HG03196 (cell line): ENCODE measurements at regions not wholly inside any gene's neighbourhood (a gene's known extent, or its start where the extent isn't known, plus 50 kb on each side); places are given as distances from the start of the nearest gene placed in this dataset.
"Not testable (repeated sequence)": the region's sequence is repeated elsewhere in the genome, so short reads cannot be mapped to it uniquely, and the experiment has no call there.

Source experiments
- ATAC-seq: cut with Tn5 transposase; IDR thresholded peaks from one replicate; pipeline ENCODE4 v1.9.1; 2021; ENCODE audit not compliant: unreplicated experiment

DNA sequence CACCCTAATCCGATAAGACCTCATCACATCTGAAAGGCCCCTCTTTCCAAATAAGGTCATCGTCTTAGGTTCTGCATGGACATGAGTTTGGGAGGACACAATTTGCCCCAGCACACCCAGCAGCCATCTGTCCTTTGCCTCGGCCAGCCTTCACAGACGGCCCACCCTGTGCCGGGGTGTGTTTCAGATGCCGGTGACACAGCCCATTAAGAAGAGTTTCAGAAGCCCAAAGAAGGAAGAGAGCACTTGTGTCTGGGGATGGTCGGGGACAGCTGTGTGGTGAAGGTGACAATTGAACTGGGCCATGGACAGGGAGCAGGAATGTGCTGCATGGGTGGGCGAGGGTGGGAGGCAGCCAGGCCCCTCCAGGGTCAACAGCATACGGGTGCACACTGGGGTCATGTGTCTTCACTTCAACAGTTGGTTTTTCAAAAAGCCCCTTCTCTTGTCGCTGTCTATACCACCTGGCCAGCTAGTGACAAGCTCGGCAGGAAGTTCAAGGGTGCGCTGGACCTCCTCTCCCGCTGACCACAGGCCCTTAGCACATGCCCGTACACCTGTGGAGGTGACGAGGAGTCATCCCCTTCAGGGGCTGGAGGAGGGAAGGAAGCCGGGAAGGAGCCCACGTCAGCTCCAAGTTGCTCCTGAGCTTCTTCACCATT, 183.1 kb downstream of the C16orf95 start:
- no peak for ATAC-seq

DNA sequence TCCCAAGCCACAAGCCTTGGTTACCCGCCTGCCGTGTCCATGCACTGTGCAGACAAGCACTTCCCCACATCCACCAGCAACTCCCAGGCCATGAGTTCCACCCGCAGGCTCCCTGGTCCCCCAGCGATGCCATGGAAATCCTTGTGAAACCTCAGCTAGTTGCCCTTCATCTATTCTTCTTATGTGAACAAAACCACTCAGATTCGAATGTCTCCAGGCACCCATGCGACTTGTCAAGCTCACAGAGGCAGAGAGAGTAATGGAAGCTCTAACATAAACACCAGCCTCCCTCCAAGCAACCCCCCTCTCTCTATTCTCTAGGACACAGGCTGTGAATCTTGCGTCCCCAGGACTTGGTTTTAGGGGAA, 182.6 kb downstream of the C16orf95 start:
- ATAC-seq: no peak

DNA sequence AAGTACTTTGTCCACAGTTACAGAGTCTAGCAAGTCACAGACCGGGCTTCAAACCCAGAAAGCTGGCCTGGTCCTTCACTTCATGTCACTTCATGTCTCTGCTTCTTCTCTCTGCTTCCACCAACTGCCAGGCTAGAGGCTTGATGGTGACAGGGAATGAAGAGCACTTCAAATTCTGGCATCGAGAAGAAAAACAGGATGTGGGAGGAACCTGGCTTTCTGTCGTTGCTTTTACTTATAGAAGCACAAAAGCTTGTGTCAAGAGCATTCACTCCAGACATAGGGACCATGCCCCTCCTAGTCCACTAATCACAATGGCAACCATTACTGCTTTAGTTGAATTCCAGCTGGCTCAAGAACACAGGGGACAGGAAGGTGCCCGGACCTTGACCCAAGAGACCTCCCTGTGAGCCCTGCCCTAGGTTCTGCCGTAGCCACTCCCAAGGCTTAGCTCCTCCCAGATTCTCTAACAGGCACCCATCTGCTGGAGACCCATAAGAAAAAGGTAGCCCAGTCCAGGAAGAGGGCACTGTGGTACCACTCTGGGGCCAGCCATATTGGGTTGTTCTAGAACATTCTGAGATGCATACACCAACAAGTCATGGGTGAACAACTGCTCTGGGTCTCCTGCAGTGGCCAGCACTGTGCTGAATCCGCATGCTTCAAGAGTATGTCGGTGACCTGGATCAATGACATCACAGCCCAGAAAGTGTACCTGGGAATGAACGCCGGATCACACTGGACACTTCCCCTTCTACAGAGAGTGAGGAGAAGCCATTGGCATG, 181.8 kb downstream of the C16orf95 start:
- no peak for ATAC-seq

DNA sequence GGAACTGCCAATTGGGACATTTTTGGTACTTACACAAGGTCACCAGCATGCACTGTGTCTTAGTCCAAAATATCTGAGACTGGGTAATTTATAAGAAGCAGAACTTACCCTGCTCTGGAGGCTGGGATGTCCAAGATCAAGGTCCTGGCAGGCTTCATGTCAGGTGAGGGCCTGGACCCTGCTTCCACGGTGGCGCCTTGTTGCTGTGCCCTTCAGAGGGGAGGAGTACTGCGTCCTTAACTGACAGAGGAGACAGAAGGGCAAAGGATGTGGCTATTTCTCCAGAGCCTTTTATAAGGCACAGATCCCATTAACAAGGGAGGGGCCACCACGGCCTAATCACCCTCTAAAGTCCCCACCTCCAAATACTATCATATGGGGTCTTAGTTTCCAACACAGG, 178.9 kb downstream of the C16orf95 start:
- ATAC-seq: no peak

DNA sequence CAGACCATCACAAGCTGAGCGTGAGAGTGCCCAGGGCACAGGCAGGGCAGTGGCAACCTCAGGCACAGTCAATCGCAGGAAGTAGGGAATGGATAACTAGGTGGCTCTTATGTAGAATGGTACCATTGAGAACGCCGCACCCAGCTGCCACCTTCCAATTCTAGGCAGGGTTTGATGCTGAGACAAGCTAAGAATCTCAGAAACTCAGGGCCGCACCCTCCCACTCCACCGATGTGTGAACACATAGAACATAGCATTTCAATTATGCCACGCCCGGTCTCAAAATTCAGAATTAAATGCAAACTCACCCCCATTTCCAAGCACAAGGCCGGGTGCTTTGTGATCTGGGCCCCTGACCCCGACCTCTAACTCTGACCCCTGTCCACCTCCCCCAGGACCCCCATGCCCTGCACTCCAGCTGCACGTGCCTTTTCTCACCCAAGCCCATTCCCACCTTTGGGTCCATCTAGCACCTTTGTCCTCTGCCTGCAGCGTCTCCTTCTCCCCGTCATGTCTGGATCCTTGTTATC, 178.4 kb downstream of the C16orf95 start:
- no peak for ATAC-seq

DNA sequence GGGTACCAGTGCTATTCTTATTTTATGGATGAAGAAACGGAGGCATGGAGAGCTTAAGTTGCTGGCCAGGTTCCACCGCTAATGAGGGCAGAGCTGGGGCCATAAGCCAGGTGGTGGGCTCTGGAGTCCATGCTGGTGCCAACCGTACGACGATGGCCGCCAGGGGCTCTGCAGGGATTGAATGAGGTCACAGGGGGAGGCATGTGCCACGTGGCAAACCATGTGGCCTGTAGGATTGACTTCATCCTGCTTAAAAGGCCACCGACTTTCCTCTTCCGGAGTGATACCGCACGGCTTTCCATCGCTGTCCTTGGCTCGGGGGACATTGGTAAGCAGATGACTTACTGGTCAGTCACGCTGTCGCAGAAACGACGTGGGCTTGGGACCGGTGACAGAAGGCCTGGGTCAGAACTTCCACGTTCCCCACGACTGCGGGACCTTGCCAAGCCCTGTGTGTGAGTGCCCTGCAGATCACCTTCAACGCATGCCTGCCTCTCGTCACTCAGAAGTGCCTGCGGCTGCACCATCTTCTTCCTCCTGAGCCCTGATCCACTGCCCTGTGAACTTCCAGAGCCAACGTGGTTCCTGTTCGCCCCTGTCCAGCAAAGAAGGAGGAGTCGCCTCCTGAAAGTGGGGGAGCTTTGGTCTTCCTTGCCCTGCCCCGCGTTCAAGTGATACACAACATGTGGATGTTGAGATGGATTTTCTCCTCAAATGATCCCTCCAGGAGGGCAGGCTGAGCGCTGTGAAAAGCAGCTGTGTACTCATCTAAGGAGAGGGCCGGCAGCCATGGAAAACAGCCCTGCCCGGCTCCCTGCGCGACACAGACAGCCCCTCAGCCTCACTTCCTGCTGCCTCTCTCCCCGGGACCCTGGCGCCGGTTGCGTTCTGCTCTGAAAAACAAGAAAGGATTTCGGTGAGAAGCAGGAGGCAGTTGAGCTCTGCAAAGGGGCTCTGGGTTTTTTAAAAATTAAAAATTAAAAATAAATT, 176.7 kb downstream of the C16orf95 start:
- ATAC-seq: no peak

DNA sequence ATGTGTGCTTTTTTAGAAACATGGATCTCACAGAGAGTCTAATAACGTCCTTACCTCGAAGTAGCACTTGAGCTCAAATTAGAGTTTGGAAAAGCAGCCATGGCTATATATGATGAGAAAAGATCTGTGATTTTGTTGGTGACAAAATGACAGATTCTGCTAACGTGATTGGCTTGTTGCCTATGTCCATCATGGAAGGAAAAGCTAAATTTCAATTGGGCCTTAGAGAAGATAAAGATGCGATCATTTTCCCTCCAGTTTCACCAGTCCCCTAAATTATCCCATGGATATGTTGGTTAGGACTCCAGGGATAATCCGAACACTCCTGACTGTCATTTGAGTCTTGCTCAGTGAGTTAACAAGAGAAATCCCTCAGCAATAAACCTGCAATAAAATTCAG, 175.8 kb downstream of the C16orf95 start:
- no peak for ATAC-seq

DNA sequence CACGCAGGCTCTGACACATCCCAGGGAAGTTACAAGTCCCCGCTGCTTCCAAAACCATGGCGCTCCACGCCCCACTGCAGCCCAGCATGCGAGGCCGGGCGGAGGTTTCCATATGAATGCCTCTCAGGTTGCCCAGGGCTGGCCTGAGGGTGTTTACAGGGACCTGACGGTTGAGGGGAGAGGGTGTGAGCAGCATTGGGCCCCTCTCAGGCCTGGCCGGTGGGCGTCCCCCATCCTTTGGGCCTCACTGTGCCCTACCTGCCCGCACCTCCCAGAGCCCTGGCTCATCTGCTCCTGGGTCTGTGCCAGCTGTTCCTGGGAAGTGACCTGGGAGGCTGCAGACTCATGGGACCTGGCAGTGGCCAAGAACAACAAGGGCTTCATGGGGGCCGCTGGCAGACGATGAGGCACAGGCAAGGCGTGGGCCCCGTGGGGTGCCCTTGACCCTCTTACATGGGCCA, 173.5 kb downstream of the C16orf95 start:
- ATAC-seq: no peak

DNA sequence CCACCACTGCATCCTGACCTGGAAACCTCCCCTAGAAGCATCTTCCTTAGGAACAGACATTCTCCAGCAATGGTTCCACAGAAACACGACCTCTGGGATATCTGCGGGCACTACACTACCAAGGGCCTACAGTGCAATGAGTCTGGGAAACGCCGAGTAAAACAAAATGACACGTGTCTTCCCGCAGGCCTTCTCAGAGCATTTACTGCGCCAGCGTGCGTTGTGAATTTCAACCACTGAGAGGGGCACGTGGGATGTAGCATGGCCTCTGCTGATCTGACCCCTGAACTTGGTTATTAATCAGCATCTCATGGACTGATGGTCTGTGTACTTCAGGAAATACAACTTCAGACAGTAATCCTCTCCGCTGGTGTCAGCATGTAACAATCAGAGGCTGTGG, 173.0 kb downstream of the C16orf95 start:
- ATAC-seq: no peak

DNA sequence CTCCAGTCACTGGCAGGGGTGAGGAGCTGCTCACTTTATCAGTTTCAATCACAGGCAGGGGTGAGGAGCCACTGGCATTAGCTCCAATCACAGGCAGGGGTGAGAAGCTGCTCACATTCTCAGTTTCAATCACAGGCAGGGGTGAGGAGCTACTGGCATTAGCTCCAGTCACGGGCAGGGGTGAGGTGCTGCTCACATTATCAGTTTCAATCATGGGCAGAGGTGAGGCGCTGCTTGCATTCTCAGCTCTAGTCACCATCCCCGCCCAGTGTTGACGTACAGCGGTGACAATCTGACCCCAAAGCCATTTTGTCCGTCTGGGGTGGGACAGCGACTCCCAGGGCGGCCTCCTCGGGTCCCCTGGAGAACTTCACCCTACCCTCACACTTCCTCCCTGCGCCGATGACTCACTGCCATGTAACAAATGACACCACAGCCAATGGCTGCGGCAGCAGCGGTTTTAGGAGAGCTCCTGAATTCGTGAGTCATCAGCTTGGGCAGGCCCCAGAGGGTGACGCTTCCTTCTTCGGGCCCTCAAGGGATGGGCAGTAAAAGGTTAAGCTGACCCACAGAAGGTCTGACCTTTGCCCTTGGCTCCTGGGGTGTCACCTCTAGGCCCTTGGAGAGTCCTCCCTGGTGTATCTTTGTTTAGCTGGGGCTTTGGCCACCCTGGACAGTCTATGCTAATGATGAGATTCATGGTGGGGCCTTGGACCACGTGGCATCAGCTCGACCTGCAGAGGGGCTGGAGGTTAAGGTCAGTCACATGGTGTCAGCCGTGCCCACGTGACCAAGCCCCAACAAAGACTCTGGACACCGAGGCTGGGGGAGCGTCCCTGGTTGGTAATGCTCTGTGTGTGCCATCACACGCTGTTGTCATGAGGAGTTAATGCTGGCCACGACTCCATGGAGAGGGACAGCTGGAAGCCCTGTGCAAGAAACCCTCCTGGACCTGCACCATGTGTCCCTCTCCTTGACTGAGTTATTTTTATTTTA, 171.7 kb downstream of the C16orf95 start:
- ATAC-seq: no peak

DNA sequence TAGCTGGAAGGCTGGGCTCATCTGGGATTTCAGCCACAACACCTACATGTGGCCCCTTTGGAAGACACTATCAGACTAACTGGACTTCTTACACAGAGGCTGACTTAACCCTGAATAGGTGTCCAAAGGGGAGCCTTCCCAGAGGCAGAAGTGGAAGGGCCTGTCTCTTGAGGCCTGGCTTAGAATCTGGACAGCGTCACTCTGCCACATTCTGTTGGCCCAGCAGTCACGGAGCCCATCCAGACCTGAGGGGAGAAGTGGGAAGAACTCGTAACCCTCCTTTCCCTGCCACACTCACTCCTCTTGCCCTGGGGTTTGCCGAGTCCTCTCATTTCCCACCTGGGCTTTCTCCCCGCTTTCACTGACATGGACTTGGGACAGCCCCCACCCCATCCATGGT, 170.5 kb downstream of the C16orf95 start:
- no peak for ATAC-seq

DNA sequence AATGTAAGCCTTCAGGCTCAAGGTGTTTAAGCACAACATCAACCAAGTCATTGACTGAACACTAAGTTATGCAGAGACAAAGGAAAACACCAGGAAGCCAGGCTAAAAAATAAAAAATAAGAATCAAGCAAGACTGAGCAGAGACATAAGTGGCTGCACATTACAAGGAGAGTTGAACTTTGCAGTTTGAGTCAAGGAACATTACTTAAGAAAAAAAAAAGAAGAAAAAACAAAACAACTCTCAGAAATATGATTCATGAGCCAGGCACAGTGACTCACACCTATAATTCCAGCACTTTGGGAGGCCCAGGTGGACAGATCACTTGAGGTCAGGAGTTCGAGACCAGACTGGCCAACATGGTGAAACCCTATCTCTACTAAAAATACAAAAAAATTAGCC, 168.1 kb downstream of the C16orf95 start:
- ATAC-seq: no peak

DNA sequence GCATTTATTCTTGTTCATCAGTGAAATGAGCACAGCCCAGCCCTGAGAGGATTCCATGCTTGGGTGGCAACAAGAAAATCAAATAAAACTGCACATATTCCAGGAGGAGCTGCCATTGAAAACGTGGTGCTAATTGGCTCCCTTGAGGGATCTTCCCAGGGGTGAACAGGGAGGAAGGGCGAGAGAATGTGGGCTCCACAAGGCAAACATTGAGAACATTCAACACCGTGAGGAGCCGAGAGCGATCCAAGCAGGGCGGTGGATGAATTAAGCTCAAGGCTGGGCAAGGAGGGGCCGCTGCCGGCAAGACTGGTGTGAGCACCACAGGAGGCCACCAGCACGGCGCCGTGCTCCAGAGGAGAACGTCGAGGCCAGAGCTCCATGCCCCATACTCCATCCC, 166.9 kb downstream of the C16orf95 start:
- ATAC-seq: no peak

DNA sequence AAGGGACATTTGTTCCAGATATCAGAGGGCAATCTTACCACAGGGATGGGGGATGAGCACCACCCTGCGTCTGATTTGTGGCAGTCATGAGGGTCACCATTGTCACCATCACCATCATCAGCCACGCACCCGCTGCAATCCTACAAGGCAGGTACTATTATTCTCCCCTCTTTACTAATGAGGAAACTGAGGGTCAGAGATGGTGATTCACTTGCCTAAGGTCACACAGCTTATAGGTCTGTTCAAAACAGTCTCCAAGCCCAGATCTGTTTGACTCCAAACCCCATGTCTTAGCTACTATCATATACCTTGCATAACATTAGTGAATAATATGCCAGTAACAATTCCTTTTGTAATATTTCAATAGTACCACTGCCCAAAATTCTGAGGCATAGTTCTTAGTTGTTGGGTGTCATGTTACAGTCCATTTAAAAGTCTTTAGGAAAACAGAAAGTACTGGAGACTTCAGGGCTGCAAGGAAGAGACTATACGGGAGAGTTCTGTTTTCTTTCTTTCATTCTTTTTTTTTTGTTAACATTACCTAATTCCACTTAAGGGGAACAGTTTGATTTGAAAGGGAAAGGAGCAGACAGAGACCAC, 166.4 kb downstream of the C16orf95 start:
- ATAC-seq: no peak

DNA sequence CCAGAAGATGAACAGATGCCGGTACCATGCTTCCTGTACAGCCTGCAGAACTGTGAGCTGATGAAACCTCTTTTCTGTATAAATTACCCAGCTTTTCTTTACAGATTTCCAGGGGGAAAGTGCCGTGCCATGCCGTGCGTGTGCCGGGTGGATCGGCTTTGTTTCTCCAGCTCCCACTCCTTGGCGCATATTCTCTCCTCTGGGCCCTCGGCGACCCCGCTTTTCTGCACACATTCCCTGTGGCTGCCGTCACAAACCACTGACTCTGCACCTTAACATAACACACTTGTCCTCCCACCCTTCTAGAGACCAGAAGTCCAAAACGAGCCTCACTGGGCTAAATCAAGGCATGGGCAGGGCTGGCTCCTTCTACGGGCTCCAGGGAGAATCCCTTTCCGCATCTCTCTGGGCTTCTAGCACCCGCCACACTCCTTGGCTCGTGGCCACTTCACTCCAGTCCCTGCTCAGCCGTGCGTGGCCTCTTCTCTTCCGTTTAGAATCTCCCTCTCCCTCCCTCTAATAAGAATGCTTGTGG, 164.9 kb downstream of the C16orf95 start:
- ATAC-seq: no peak

DNA sequence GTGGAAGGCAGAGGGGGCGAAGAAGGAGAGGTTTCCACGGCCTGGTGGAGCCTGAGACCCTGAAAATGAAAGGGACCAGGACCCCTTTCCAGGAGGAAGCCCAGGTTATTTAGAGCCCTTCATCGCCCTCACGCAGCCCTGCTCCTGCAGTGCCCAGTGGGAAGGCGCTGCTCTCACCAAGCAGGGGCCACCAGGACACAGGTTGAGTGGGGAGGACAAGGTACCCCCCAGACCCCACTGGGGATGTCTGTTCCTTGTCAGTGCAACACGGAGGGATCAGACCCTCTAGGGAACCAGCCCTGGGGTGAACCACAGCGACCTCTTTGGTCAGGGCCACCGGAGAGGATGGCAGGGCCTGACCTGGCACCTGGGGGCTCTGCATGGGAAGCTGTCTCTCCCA, 163.9 kb downstream of the C16orf95 start:
- ATAC-seq: no peak

DNA sequence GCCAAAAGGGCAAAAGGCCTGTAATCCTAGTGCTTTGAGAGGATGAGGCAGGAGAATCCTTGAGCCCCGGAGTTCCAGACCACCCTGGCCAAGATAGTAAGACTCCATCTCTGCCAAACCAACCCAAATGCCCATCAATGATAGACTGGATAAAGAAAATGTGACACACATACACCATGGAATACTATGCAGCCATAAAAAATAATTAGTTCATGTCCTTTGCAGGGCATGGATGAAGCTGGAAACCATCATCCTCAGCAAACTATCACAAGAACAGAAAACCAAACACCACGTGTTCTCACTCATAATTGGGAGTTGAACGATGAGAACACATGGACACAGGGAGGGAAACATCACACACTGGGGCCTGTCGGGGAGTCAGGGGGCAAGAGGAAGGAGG, 161.9 kb downstream of the C16orf95 start:
- ATAC-seq: not testable (repeated sequence)

DNA sequence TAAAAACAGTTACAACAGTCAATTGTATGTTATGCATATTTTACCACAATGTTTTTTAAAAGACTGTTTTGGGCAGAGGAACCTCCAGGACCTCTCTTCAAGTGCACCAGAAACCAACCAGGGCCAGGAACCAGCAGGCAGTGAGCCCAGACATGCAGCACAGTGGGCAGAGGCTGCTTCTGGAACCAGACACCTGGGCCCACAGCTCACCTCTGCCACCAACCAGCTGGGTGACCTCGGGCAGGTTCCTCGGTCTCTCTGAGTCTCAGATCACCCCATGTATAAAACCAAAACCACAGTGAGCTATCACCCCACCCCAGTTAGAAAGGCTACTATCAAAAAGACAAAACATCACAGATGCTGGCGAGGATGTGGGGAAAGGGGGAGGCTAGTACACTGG, 161.0 kb downstream of the C16orf95 start:
- ATAC-seq: no peak

DNA sequence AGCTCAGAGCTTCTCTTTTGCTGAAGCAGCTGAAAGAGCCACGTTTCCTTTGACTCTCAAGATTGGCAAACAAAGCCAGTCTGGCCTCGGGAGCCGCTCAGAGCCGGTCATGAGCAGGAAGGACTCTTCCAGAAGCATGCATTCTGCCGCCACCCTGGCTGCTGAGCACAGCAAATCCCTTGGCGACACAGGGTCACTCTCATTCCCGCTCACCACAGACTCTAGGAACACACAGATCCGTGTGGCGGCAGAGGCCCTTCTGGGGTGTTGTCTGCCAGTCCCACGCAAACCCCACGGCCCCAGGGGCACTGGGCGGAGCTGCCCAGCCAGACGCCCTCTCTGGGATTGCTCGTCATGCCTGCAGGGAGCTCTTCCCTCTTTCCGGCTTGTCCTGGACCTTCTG, 157.0 kb downstream of the C16orf95 start:
- no peak for ATAC-seq
